GM12878 (cell line): ENCODE measurements at regions not wholly inside any gene's neighbourhood (a gene's known extent, or its start where the extent isn't known, plus 50 kb on each side); places are given as distances from the start of the nearest gene placed in this dataset.

Experiments
- CBX5 ChIP-seq: sonication (generic); IDR thresholded peaks from 2 replicates; pipeline ENCODE4 v1.6.1; 2016; ENCODE audit warnings: low read depth, moderate library complexity, mild to moderate bottlenecking, inconsistent platforms
- MTA2 ChIP-seq: fragments of 450-650 bp; IDR thresholded peaks from 2 replicates; pipeline ENCODE4 v1.6.1; 2016; ENCODE audit warnings: low read depth, mild to moderate bottlenecking, moderate library complexity
- TCF12 ChIP-seq: IDR thresholded peaks from 2 replicates; pipeline ENCODE4 v1.6.1; 2011; ENCODE audit warnings: low read depth, mild to moderate bottlenecking, low read length
- TF ChIP-seq, protein P1 (sequence below): IDR thresholded peaks from 2 replicates; pipeline ENCODE4 v1.6.1; 2012; ENCODE audit warnings: mild to moderate bottlenecking, low read depth, low read length
- TF ChIP-seq, protein P2 (sequence below), 3 experiments: IDR thresholded peaks in 2 of 3; conservative IDR thresholded peaks in 1 of 3; 2 replicates each; pipeline ENCODE4 v1.5.1; 2011; ENCODE audit warnings: low read depth in 3 of 3, low read length in 3 of 3, mild to moderate bottlenecking in 3 of 3, control low read depth in 2 of 3, moderate library complexity in 2 of 3, inconsistent platforms in 1 of 3, mixed read lengths in 1 of 3; ENCODE audit not compliant: control insufficient read depth in 2 of 3, insufficient read depth in 1 of 3; ENCODE audit errors: extremely low read depth in 1 of 3

DNA sequence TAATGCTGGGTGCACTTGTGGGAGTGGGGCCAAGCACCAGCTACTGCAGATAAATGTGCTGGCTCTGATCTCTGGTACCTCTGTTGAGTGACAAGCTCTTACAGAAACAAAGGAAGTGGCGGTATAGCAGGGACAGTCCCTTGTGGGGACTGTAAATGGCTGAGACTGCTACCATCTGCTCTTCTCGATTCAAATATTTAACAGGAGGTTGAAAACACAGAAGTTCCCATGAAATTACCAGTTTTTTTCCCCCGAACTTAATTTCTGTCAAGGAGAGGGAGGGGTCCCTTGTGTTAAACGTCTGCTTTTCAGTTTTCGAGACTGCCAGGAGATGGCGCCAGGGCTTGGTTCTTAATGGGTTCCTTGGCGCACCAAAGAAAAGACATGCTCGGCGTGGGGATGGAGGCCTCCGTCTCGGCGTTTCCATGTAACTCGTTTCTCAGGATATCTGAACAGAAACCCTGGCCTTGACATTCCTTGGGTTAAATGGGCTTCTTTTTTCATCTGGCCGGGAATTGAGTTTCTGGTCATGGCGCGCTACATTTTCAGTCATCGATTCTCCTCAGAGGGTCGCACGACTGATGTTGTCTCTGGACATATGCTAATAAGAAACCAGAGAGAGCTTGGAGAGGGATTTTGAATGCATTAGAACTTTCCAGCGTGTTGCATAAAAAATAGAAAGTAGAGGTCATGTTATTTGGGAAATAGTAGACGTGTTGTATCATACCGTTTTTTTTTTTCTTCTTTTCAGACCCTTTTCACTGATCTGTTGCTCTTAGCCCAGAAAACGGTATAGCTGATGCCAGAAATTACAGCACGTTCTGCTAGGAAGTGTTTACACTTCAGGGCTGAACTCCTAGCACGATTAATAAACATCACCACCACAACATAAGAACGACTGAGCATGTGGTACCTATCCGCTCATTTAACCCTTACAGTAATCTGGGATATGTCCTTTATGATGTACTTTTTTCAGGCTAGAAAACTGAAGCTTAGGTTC lies 64.0 kb downstream of the CARTPT start:
- TF ChIP-seq, protein P1, sequence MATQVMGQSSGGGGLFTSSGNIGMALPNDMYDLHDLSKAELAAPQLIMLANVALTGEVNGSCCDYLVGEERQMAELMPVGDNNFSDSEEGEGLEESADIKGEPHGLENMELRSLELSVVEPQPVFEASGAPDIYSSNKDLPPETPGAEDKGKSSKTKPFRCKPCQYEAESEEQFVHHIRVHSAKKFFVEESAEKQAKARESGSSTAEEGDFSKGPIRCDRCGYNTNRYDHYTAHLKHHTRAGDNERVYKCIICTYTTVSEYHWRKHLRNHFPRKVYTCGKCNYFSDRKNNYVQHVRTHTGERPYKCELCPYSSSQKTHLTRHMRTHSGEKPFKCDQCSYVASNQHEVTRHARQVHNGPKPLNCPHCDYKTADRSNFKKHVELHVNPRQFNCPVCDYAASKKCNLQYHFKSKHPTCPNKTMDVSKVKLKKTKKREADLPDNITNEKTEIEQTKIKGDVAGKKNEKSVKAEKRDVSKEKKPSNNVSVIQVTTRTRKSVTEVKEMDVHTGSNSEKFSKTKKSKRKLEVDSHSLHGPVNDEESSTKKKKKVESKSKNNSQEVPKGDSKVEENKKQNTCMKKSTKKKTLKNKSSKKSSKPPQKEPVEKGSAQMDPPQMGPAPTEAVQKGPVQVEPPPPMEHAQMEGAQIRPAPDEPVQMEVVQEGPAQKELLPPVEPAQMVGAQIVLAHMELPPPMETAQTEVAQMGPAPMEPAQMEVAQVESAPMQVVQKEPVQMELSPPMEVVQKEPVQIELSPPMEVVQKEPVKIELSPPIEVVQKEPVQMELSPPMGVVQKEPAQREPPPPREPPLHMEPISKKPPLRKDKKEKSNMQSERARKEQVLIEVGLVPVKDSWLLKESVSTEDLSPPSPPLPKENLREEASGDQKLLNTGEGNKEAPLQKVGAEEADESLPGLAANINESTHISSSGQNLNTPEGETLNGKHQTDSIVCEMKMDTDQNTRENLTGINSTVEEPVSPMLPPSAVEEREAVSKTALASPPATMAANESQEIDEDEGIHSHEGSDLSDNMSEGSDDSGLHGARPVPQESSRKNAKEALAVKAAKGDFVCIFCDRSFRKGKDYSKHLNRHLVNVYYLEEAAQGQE = no peak
- TF ChIP-seq, protein P2, sequence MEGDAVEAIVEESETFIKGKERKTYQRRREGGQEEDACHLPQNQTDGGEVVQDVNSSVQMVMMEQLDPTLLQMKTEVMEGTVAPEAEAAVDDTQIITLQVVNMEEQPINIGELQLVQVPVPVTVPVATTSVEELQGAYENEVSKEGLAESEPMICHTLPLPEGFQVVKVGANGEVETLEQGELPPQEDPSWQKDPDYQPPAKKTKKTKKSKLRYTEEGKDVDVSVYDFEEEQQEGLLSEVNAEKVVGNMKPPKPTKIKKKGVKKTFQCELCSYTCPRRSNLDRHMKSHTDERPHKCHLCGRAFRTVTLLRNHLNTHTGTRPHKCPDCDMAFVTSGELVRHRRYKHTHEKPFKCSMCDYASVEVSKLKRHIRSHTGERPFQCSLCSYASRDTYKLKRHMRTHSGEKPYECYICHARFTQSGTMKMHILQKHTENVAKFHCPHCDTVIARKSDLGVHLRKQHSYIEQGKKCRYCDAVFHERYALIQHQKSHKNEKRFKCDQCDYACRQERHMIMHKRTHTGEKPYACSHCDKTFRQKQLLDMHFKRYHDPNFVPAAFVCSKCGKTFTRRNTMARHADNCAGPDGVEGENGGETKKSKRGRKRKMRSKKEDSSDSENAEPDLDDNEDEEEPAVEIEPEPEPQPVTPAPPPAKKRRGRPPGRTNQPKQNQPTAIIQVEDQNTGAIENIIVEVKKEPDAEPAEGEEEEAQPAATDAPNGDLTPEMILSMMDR (IDR thresholded peaks at IDR 0.05 in 2 of 3, conservative IDR thresholded peaks at IDR 0.05 in 1 of 3; ENCODE audit: control insufficient read depth in 2 of 3, extremely low read depth in 1 of 3, insufficient read depth in 1 of 3, low read depth in 3 of 3, low read length in 3 of 3) = peak; percentile 61 to 71 (median 70)
- peak; percentile 53; the same call in 1 of the 2 replicates for TF ChIP-seq MTA2
- TF ChIP-seq CBX5 = no peak
- TF ChIP-seq TCF12 = peak; percentile 69; the same call in 1 of the 2 replicates
